ENCODE measurements at regions not wholly inside any gene's neighbourhood (a gene's known extent, or its start where the extent isn't known, plus 50 kb on each side); places are given as distances from the start of the nearest gene placed in this dataset.

GRCh38 chr11:101354801-101355200, 225.2 kb upstream of the PGR start:
- TF ChIP-seq CTCF (IDR thresholded peaks at IDR 0.05) (no peak), POLR2A (IDR thresholded peaks at IDR 0.05) (no peak), POLR2AphosphoS5 (IDR thresholded peaks at IDR 0.05) (no peak)

Data from stomach (tissue), 4 donors.